ENCODE measurements at regions not wholly inside any gene's neighbourhood (a gene's known extent, or its start where the extent isn't known, plus 50 kb on each side); places are given as distances from the start of the nearest gene placed in this dataset.
A peak's percentile ranks its signal among the peaks of the same experiment; 100 is the strongest.
"Not testable (repeated sequence)": the region's sequence is repeated elsewhere in the genome, so short reads cannot be mapped to it uniquely, and the experiment has no call there.

GRCh38 chr10:90119631-90120280 is 418.4 kb downstream of the KIF20B start:
- DNase-seq (ENCODE audit: low spot score): not testable (repeated sequence)

GRCh38 chr10:90125456-90126255 is 424.3 kb downstream of the KIF20B start:
- DNase-seq (ENCODE audit: low spot score): no peak

GRCh38 chr10:90126256-90126595 is 424.8 kb downstream of the KIF20B start:
- no peak for DNase-seq (ENCODE audit: low spot score)

GRCh38 chr10:90130321-90131086 is 429.1 kb downstream of the KIF20B start:
- no peak for DNase-seq (ENCODE audit: low spot score)

- no peak for DNase-seq (ENCODE audit: low spot score)
These were observed 432.2 kb downstream of the KIF20B start for GRCh38 chr10:90133606-90134005.

- peak; percentile 16 for DNase-seq (ENCODE audit: low spot score)
These were observed 435.4 kb downstream of the KIF20B start for GRCh38 chr10:90136731-90137316.

GRCh38 chr10:90138844-90139243 is 437.5 kb downstream of the KIF20B start:
- peak; percentile 62 for DNase-seq (ENCODE audit: low spot score)

GRCh38 chr10:90141791-90142190 is 440.4 kb downstream of the KIF20B start:
- no peak for DNase-seq (ENCODE audit: low spot score)

GRCh38 chr10:90143937-90144336 is 442.5 kb downstream of the KIF20B start:
- DNase-seq (ENCODE audit: low spot score): no peak

GRCh38 chr10:90148116-90148855 is 446.9 kb downstream of the KIF20B start:
- DNase-seq (ENCODE audit: low spot score): peak; percentile 48

- DNase-seq (ENCODE audit: low spot score): no peak
These were observed 448.2 kb downstream of the KIF20B start for GRCh38 chr10:90149563-90149962.

GRCh38 chr10:90162271-90162853 is 461.0 kb downstream of the KIF20B start:
- no peak for DNase-seq (ENCODE audit: low spot score)

GRCh38 chr10:90167174-90168064 is 466.0 kb downstream of the KIF20B start:
- DNase-seq (ENCODE audit: low spot score): no peak

GRCh38 chr10:90168244-90168643 is 466.9 kb downstream of the KIF20B start:
- no peak for DNase-seq (ENCODE audit: low spot score)

GRCh38 chr10:90171014-90171722 is 469.8 kb downstream of the KIF20B start:
- DNase-seq (ENCODE audit: low spot score): no peak

GRCh38 chr10:90174531-90174930 is 473.1 kb downstream of the KIF20B start:
- DNase-seq (ENCODE audit: low spot score): no peak

GRCh38 chr10:90175161-90175681 is 473.8 kb downstream of the KIF20B start:
- no peak for DNase-seq (ENCODE audit: low spot score)

- no peak for DNase-seq (ENCODE audit: low spot score)
These were observed 478.5 kb downstream of the KIF20B start for GRCh38 chr10:90179696-90180407.

Data from NAMALWA (cell line).